ENCODE measurements at regions not wholly inside any gene's neighbourhood (a gene's known extent, or its start where the extent isn't known, plus 50 kb on each side); places are given as distances from the start of the nearest gene placed in this dataset.

DNA sequence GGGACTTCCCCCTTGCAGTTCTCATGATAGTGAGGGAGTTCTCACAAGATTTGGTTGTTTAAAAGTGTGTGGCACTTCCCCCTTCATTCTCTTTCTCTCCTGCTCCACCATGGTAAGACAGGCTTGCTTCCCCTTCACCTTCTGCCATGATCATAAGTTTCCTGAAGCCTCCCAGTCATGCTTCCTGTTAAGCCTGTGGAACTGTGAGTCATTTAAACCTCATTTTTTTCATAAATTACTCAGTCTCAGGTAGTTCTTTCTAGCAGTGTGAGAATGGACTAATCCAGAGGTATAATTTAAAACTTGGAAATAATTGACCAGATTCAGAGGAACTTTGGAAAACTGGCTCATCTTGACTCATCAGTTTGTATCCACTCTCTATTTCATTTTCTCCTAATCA lies 129.0 kb downstream of the TMEM47 start:
- intact Hi-C loops (cut with DNase I) = no loop called here

GRCh38 chrX:34521563-34521962 lies 135.5 kb downstream of the TMEM47 start:
- Histone ChIP-seq H3K4me1 (ENCODE audit: insufficient read depth) (no peaks in the 10 kb centered on the region), H3K27me3 (no peaks in the 10 kb centered on the region), H3K36me3 (no peaks in the 10 kb centered on the region), H3K9me3 (no peaks in the 10 kb centered on the region), H3K4me3 (no peak overlapping the region), H3K27ac (no peak overlapping the region)
- DNase-seq = no peak
- intact Hi-C loops (cut with DNase I) = no loop called here
- no peak for TF ChIP-seq POLR2A (IDR thresholded peaks at IDR 0.05)
- TF ChIP-seq EP300 (IDR thresholded peaks at IDR 0.05) = no peak
- TF ChIP-seq, protein P1, sequence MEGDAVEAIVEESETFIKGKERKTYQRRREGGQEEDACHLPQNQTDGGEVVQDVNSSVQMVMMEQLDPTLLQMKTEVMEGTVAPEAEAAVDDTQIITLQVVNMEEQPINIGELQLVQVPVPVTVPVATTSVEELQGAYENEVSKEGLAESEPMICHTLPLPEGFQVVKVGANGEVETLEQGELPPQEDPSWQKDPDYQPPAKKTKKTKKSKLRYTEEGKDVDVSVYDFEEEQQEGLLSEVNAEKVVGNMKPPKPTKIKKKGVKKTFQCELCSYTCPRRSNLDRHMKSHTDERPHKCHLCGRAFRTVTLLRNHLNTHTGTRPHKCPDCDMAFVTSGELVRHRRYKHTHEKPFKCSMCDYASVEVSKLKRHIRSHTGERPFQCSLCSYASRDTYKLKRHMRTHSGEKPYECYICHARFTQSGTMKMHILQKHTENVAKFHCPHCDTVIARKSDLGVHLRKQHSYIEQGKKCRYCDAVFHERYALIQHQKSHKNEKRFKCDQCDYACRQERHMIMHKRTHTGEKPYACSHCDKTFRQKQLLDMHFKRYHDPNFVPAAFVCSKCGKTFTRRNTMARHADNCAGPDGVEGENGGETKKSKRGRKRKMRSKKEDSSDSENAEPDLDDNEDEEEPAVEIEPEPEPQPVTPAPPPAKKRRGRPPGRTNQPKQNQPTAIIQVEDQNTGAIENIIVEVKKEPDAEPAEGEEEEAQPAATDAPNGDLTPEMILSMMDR (IDR thresholded peaks at IDR 0.05) = no peak
- WGBS, 3 donors = 31 to 39% (median 37%) methylated on average over 2 of the region's 2 CpGs

More for the DNA sequence above, 129.0 kb downstream of the TMEM47 start:
- Histone ChIP-seq H3K27ac (no peak overlapping the region), H3K27me3 (no peaks in the 10 kb centered on the region), H3K4me1 (ENCODE audit: insufficient read depth) (no peaks in the 10 kb centered on the region), H3K36me3 (no peaks in the 10 kb centered on the region), H3K9me3 (no peaks in the 10 kb centered on the region), H3K4me3 (no peak overlapping the region)
- TF ChIP-seq EP300 (IDR thresholded peaks at IDR 0.05) (no peak), POLR2A (IDR thresholded peaks at IDR 0.05) (no peak)
- TF ChIP-seq, protein P1 (IDR thresholded peaks at IDR 0.05) = no peak
- no peak for DNase-seq

- no peak for DNase-seq
- H3K27me3 ChIP-seq = no peaks in the 10 kb centered on the region
- TF ChIP-seq EP300 (IDR thresholded peaks at IDR 0.05) = no peak
- TF ChIP-seq POLR2A (IDR thresholded peaks at IDR 0.05) = no peak
- TF ChIP-seq, protein P1 (IDR thresholded peaks at IDR 0.05) = no peak
- H3K4me1 ChIP-seq (ENCODE audit: insufficient read depth) = no peaks in the 10 kb centered on the region
- no peaks in the 10 kb centered on the region for H3K36me3 ChIP-seq
- H3K9me3 ChIP-seq = no peaks in the 10 kb centered on the region
- intact Hi-C loops (cut with DNase I) = no loop called here
- WGBS, 3 donors = 62 to 70% (median 64%) methylated on average over 5 of the region's 5 CpGs
- no peak overlapping the region for H3K27ac ChIP-seq
- H3K4me3 ChIP-seq = no peak overlapping the region
These were observed 147.7 kb downstream of the TMEM47 start for GRCh38 chrX:34509394-34509793.

GRCh38 chrX:34503119-34503518 lies 154.0 kb downstream of the TMEM47 start:
- WGBS, 3 donors = 76 to 81% (median 77%) methylated on average over 3 of the region's 3 CpGs
- Histone ChIP-seq H3K27me3 (no peaks in the 10 kb centered on the region), H3K36me3 (no peaks in the 10 kb centered on the region), H3K9me3 (no peaks in the 10 kb centered on the region), H3K27ac (no peak overlapping the region), H3K4me1 (ENCODE audit: insufficient read depth) (no peaks in the 10 kb centered on the region), H3K4me3 (no peak overlapping the region)
- TF ChIP-seq EP300 (IDR thresholded peaks at IDR 0.05) = no peak
- TF ChIP-seq, protein P1 (IDR thresholded peaks at IDR 0.05) = no peak
- no peak for TF ChIP-seq POLR2A (IDR thresholded peaks at IDR 0.05)
- DNase-seq = no peak
- intact Hi-C loops (cut with DNase I) = no loop called here

- 57 to 88% (median 79%) methylated on average over 4 of the region's 4 CpGs for WGBS, 3 donors
- H3K36me3 ChIP-seq = no peaks in the 10 kb centered on the region
- H3K27ac ChIP-seq = no peak overlapping the region
- intact Hi-C loops (cut with DNase I) = no loop called here
- H3K9me3 ChIP-seq = no peaks in the 10 kb centered on the region
- H3K27me3 ChIP-seq = no peaks in the 10 kb centered on the region
- TF ChIP-seq EP300 (IDR thresholded peaks at IDR 0.05) (no peak), POLR2A (IDR thresholded peaks at IDR 0.05) (no peak)
- TF ChIP-seq, protein P1 (IDR thresholded peaks at IDR 0.05) = no peak
- DNase-seq = no peak
- no peaks in the 10 kb centered on the region for H3K4me1 ChIP-seq (ENCODE audit: insufficient read depth)
- H3K4me3 ChIP-seq = no peak overlapping the region
These were observed 164.0 kb downstream of the TMEM47 start for GRCh38 chrX:34493086-34493485.

Measured in ovary (tissue), 7 donors.